ENCODE measurements at regions not wholly inside any gene's neighbourhood (a gene's known extent, or its start where the extent isn't known, plus 50 kb on each side); places are given as distances from the start of the nearest gene placed in this dataset.

DNA sequence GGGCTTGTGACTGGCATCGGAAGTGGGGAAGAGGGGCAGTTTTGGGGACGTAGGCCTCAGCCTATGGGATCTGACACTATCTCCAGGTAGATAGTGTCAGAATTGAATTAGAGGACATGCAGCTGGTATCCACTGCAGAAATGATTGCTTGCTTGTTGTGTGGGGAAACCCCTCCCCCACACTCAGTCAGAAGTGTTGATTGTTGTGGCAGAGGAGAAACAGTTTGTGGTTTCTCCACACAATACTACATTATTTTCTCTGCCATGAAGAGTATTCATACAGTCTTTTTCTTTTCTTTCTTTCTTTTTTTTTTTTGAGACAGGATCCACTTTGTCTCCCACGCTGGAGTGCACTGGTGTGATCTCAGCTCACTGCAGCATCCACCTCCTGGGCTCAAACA, 113.9 kb downstream of the ARRDC3 start:
- no peaks in the 10 kb centered on the region for H3K9me3 Mint-ChIP-seq (ENCODE audit: unreplicated experiment)

DNA sequence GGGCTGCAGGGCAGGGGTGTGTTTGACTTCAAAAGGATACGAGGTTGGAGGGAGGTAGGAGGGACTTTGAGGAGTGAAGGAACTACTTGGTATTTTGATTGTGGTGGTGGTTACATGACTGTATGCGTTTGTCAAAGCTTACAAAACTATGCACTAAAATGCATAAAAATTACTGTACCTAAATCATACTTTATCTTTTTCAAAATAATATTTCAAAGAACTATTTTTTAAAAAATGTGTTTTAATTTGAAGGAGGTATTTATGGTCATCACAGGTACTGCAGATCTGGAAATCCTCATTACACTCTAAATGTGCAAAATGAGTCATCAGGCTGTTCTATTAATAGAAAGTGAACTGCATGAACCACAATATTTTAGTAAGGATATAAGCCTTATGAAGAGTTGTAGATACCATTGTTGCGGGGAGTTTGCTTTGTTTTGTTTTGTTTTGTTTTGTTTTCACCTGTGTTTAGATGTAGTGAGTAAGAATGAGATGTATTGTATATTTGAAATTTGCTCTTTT, 116.9 kb downstream of the ARRDC3 start:
- no peak overlapping the region for H3K4me3 Mint-ChIP-seq (ENCODE audit: unreplicated experiment)
- H3K4me1 Mint-ChIP-seq (ENCODE audit: low read depth, unreplicated experiment), result peaks cover 8% of the 10 kb centered on the region
- FAIRE-seq, result peak; percentile 56

More for the DNA sequence above, 113.9 kb downstream of the ARRDC3 start:
- Mint-ChIP-seq H3K27me3 (ENCODE audit: low read depth, unreplicated experiment) (no peaks in the 10 kb centered on the region), H3K4me3 (ENCODE audit: unreplicated experiment) (no peak overlapping the region), H3K27ac (ENCODE audit: unreplicated experiment) (no peak overlapping the region), H3K36me3 (ENCODE audit: low read depth, unreplicated experiment) (no peaks in the 10 kb centered on the region), H3K4me1 (ENCODE audit: low read depth, unreplicated experiment) (peaks cover 13% of the 10 kb centered on the region)
- H3K79me2 ChIP-seq (ENCODE audit: insufficient read depth, low read length), result no peaks in the 10 kb centered on the region
- DNase-seq (ENCODE audit: low read depth) (no peak), FAIRE-seq (no peak)
- no peak overlapping the region for H3K4me2 ChIP-seq (ENCODE audit: low read length)
- peaks cover 11% of the 10 kb centered on the region for H3K4me1 ChIP-seq (ENCODE audit: insufficient read depth, low read length)
- no peaks in the 10 kb centered on the region for H3K9me3 ChIP-seq (ENCODE audit: insufficient read depth, low read depth, low read length)
- no peak for TF ChIP-seq EZH2 (IDR thresholded peaks at IDR 0.05; ENCODE audit: insufficient read depth, low read length)
- TF ChIP-seq CTCF (IDR thresholded peaks at IDR 0.05; ENCODE audit: insufficient read depth, low read depth, low read length), result no peak
- no peak overlapping the region for H3K27ac ChIP-seq (ENCODE audit: low read depth, low read length)
- H2AFZ ChIP-seq (ENCODE audit: low read depth, low read length), result no peak overlapping the region
- H3K27me3 ChIP-seq (ENCODE audit: insufficient read depth, low read length), result no peaks in the 10 kb centered on the region
- no peaks in the 10 kb centered on the region for H3K36me3 ChIP-seq (ENCODE audit: insufficient read depth, low read length)
- H4K20me1 ChIP-seq (ENCODE audit: insufficient read depth, low read length), result no peaks in the 10 kb centered on the region
- H3K9ac ChIP-seq (ENCODE audit: low read length), result no peak overlapping the region
- H3K4me3 ChIP-seq (ENCODE audit: insufficient read depth, low read depth, low read length), result no peak overlapping the region

More for the DNA sequence above, 116.9 kb downstream of the ARRDC3 start:
- no peaks in the 10 kb centered on the region for H3K36me3 Mint-ChIP-seq (ENCODE audit: low read depth, unreplicated experiment)
- H3K27me3 Mint-ChIP-seq (ENCODE audit: low read depth, unreplicated experiment), result no peaks in the 10 kb centered on the region
- H3K27ac Mint-ChIP-seq (ENCODE audit: unreplicated experiment), result no peak overlapping the region
- Histone ChIP-seq H3K9me3 (ENCODE audit: insufficient read depth, low read depth, low read length) (no peaks in the 10 kb centered on the region), H3K4me1 (ENCODE audit: insufficient read depth, low read length) (peaks cover 4% of the 10 kb centered on the region), H3K79me2 (ENCODE audit: insufficient read depth, low read length) (no peaks in the 10 kb centered on the region), H3K9ac (ENCODE audit: low read length) (no peak overlapping the region), H3K27ac (ENCODE audit: low read depth, low read length) (no peak overlapping the region), H3K4me3 (ENCODE audit: insufficient read depth, low read depth, low read length) (no peak overlapping the region), H4K20me1 (ENCODE audit: insufficient read depth, low read length) (no peaks in the 10 kb centered on the region), H3K36me3 (ENCODE audit: insufficient read depth, low read length) (no peaks in the 10 kb centered on the region), H3K4me2 (ENCODE audit: low read length) (peak overlapping the region; percentile 67), H3K27me3 (ENCODE audit: insufficient read depth, low read length) (no peaks in the 10 kb centered on the region), H2AFZ (ENCODE audit: low read depth, low read length) (no peak overlapping the region)
- peak; percentile 68 for DNase-seq (ENCODE audit: low read depth)
- TF ChIP-seq EZH2 (IDR thresholded peaks at IDR 0.05; ENCODE audit: insufficient read depth, low read length), result no peak
- TF ChIP-seq CTCF (IDR thresholded peaks at IDR 0.05; ENCODE audit: insufficient read depth, low read depth, low read length), result peak; percentile 14
- no peaks in the 10 kb centered on the region for H3K9me3 Mint-ChIP-seq (ENCODE audit: unreplicated experiment)

All from astrocyte (in vitro differentiated cells and primary cell).